ENCODE measurements at regions not wholly inside any gene's neighbourhood (a gene's known extent, or its start where the extent isn't known, plus 50 kb on each side); places are given as distances from the start of the nearest gene placed in this dataset.

DNA sequence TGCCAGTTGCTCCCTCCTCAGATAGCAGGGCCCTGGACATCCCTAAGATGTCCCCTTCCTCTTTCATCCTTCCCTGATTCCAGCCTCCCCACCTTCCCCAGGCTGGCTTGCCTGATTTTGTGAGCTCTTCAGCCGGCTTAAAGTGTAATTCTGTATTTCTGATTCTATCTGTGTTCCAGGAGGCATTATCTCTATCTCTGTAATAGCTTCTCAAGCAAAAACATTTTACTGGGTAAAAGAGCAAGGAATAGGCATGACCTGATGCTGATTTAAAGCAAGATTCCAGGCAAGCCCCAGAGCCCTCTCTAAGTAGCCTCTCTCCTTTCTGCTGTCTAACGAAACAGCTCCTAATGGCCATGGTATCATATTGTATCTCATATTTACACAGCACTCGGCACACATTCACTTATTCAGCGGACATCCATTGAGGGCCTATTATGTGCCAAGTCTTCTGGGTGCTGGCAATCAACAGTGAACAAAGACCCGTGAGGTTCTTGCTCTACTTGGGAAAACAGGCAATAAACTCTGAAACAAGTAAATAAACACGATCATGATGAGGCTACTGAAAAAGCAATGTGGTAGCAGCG is 100.9 kb upstream of the MSX2 start:
- Histone ChIP-seq H3K4me1 (ENCODE audit: control insufficient read depth, extremely low read depth, insufficient read depth, low read length) (no peaks in the 10 kb centered on the region), H3K27me3 (ENCODE audit: control insufficient read depth, insufficient read depth, low read length) (no peaks in the 10 kb centered on the region), H3K9me3 (ENCODE audit: control insufficient read depth, insufficient read depth, low read depth, low read length) (no peaks in the 10 kb centered on the region), H4K20me1 (ENCODE audit: control insufficient read depth, extremely low read depth, insufficient read depth, low read length) (no peaks in the 10 kb centered on the region), H3K27ac (ENCODE audit: insufficient read depth, low read length) (no peak overlapping the region), H3K9ac (ENCODE audit: insufficient read depth, low read length) (no peak overlapping the region), H3K4me2 (ENCODE audit: extremely low read depth, insufficient read depth, low read length) (no peak overlapping the region), H3K79me2 (ENCODE audit: control insufficient read depth, insufficient read depth, low read length) (no peaks in the 10 kb centered on the region), H3K36me3 (ENCODE audit: control insufficient read depth, insufficient read depth, low read length) (no peaks in the 10 kb centered on the region), H3K4me3 (replicated peaks in 1 of 4; ENCODE audit: control extremely low read depth in 1 of 4, insufficient read depth in 1 of 4, low read depth in 3 of 4, low read length in 4 of 4) (no peak overlapping the region), H2AFZ (ENCODE audit: low read length) (no peak overlapping the region)
- no peak for DNase-seq (ENCODE audit: low read depth in 2 of 2)
- TF ChIP-seq EZH2 (IDR thresholded peaks at IDR 0.05; ENCODE audit: low read length, missing control alignments): no peak
- TF ChIP-seq, protein P1, sequence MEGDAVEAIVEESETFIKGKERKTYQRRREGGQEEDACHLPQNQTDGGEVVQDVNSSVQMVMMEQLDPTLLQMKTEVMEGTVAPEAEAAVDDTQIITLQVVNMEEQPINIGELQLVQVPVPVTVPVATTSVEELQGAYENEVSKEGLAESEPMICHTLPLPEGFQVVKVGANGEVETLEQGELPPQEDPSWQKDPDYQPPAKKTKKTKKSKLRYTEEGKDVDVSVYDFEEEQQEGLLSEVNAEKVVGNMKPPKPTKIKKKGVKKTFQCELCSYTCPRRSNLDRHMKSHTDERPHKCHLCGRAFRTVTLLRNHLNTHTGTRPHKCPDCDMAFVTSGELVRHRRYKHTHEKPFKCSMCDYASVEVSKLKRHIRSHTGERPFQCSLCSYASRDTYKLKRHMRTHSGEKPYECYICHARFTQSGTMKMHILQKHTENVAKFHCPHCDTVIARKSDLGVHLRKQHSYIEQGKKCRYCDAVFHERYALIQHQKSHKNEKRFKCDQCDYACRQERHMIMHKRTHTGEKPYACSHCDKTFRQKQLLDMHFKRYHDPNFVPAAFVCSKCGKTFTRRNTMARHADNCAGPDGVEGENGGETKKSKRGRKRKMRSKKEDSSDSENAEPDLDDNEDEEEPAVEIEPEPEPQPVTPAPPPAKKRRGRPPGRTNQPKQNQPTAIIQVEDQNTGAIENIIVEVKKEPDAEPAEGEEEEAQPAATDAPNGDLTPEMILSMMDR (conservative IDR thresholded peaks at IDR 0.05 in 1 of 2, IDR thresholded peaks at IDR 0.05 in 1 of 2; ENCODE audit: low read depth in 1 of 2, low read length in 2 of 2): no peak

DNA sequence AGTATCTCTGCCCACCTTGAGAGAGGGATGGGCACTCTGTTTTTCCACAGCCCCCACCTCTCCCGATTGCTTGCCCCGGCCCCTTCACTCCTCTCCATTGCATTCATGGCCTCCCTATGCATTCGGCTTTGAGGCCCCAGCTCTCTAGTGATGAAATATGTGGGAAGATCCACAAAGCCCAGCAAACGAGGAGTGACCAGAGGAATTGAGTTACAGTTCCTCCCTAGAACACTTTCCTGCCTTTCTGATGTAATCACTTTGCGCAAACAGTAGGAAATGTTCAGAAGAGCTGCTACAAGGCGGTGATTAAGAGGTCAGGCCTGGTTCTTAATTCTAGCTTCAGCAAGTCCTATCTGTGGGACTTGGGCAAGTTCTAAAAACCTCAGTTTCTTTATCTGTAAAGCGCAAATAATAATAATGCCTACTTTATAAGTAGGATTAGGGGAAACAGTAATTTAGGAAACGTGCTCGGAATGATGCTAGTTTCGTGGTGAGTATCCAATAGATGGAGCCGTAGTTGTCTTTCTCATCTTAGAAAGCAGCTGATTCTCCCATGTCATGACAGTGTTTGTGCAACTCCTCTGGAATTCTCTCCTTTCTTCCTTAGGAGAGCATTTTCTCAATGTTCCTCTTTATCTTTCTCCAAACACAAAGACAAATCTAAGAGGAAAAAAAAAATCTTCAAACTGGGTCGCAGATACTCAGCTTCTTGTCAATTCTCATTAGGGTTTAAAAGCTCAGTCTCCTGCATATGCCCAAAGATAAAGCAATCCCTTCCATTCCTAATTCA is 99.5 kb upstream of the MSX2 start:
- Histone ChIP-seq H3K27ac (ENCODE audit: insufficient read depth, low read length) (no peak overlapping the region), H3K4me2 (ENCODE audit: extremely low read depth, insufficient read depth, low read length) (no peak overlapping the region), H3K79me2 (ENCODE audit: control insufficient read depth, insufficient read depth, low read length) (no peaks in the 10 kb centered on the region), H4K20me1 (ENCODE audit: control insufficient read depth, extremely low read depth, insufficient read depth, low read length) (no peaks in the 10 kb centered on the region), H3K4me3 (replicated peaks in 1 of 4; ENCODE audit: control extremely low read depth in 1 of 4, insufficient read depth in 1 of 4, low read depth in 3 of 4, low read length in 4 of 4) (no peak overlapping the region), H3K9ac (ENCODE audit: insufficient read depth, low read length) (no peak overlapping the region), H2AFZ (ENCODE audit: low read length) (no peak overlapping the region), H3K27me3 (ENCODE audit: control insufficient read depth, insufficient read depth, low read length) (no peaks in the 10 kb centered on the region), H3K36me3 (ENCODE audit: control insufficient read depth, insufficient read depth, low read length) (no peaks in the 10 kb centered on the region), H3K4me1 (ENCODE audit: control insufficient read depth, extremely low read depth, insufficient read depth, low read length) (no peaks in the 10 kb centered on the region), H3K9me3 (ENCODE audit: control insufficient read depth, insufficient read depth, low read depth, low read length) (no peaks in the 10 kb centered on the region)
- no peak for TF ChIP-seq EZH2 (IDR thresholded peaks at IDR 0.05; ENCODE audit: low read length, missing control alignments)
- TF ChIP-seq, protein P1 (conservative IDR thresholded peaks at IDR 0.05 in 1 of 2, IDR thresholded peaks at IDR 0.05 in 1 of 2; ENCODE audit: low read depth in 1 of 2, low read length in 2 of 2): no peak
- DNase-seq (ENCODE audit: low read depth in 2 of 2): peak in 1 of 2 donors; percentile 75

DNA sequence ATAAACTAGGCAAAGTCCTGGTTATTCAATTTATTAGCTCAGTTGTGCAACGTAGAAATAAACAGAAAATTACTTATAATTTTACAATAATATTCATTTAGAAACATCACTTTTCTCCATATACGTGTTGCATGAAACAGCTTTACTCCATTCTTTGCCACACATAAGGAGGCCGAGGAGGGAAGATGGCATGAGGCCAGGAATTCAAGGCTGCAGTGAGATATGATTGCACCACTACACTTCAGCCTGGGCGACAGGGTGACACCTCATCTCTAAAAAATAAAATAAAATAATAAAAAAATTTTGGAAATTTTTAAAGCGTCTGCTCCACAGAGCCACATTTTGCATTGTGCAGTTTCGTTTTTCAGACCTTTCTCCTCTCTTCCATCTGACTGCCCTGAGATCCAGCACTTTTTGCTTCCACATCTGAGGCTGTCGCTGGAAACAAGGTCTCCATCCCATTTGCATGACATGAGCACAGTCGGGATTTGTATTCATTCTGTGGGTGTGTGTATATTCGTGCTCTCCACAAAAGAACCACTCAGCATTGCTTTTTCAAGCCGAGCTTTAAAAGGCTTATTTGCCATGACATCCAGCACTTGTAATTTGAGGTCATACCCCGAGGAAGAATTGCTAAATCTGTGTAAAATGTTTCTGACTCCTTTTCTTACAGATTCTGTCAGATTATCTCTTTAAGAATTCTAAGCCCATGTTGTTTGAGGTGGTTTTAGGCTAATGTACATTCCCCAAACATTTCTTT is 98.6 kb upstream of the MSX2 start:
- no peaks in the 10 kb centered on the region for H3K27me3 ChIP-seq (ENCODE audit: control insufficient read depth, insufficient read depth, low read length)
- H3K4me2 ChIP-seq (ENCODE audit: extremely low read depth, insufficient read depth, low read length): no peak overlapping the region
- no peak overlapping the region for H3K4me3 ChIP-seq (replicated peaks in 1 of 4; ENCODE audit: control extremely low read depth in 1 of 4, insufficient read depth in 1 of 4, low read depth in 3 of 4, low read length in 4 of 4)
- H3K79me2 ChIP-seq (ENCODE audit: control insufficient read depth, insufficient read depth, low read length): no peaks in the 10 kb centered on the region
- TF ChIP-seq, protein P1 (conservative IDR thresholded peaks at IDR 0.05 in 1 of 2, IDR thresholded peaks at IDR 0.05 in 1 of 2; ENCODE audit: low read depth in 1 of 2, low read length in 2 of 2): no peak
- no peak for TF ChIP-seq EZH2 (IDR thresholded peaks at IDR 0.05; ENCODE audit: low read length, missing control alignments)
- H3K9ac ChIP-seq (ENCODE audit: insufficient read depth, low read length): no peak overlapping the region
- no peak overlapping the region for H2AFZ ChIP-seq (ENCODE audit: low read length)
- H3K4me1 ChIP-seq (ENCODE audit: control insufficient read depth, extremely low read depth, insufficient read depth, low read length): no peaks in the 10 kb centered on the region
- no peaks in the 10 kb centered on the region for H4K20me1 ChIP-seq (ENCODE audit: control insufficient read depth, extremely low read depth, insufficient read depth, low read length)
- H3K9me3 ChIP-seq (ENCODE audit: control insufficient read depth, insufficient read depth, low read depth, low read length): no peaks in the 10 kb centered on the region
- no peaks in the 10 kb centered on the region for H3K36me3 ChIP-seq (ENCODE audit: control insufficient read depth, insufficient read depth, low read length)
- DNase-seq (ENCODE audit: low read depth in 2 of 2): peak in 1 of 2 donors; percentile 22
- no peak overlapping the region for H3K27ac ChIP-seq (ENCODE audit: insufficient read depth, low read length)
